ENCODE measurements at regions not wholly inside any gene's neighbourhood (a gene's known extent, or its start where the extent isn't known, plus 50 kb on each side); places are given as distances from the start of the nearest gene placed in this dataset.
A peak's percentile ranks its signal among the peaks of the same experiment; 100 is the strongest.
"Not testable (repeated sequence)": the region's sequence is repeated elsewhere in the genome, so short reads cannot be mapped to it uniquely, and the experiment has no call there.

GRCh38 chr13:50527188-50527587 is 316.3 kb downstream of the DLEU7 start:
- peak in 1 of 3 donors; percentile 65 for DNase-seq

GRCh38 chr13:50527612-50528509 is 315.6 kb downstream of the DLEU7 start:
- peak in 1 of 3 donors; percentile 41 for DNase-seq

GRCh38 chr13:50529154-50529882 is 314.2 kb downstream of the DLEU7 start:
- peak; percentile 72 to 84 (median 75) for DNase-seq

GRCh38 chr13:50531917-50532899 is 311.3 kb downstream of the DLEU7 start:
- DNase-seq = peak in 1 of 3 donors; percentile 56

- no peak for DNase-seq
Observed at GRCh38 chr13:50535050-50535449, 308.4 kb downstream of the DLEU7 start.

GRCh38 chr13:50537029-50537428 is 306.5 kb downstream of the DLEU7 start:
- DNase-seq = no peak

- no peak for DNase-seq
Observed at GRCh38 chr13:50539791-50540530, 303.5 kb downstream of the DLEU7 start.

- DNase-seq = no peak
Observed at GRCh38 chr13:50543141-50543540, 300.4 kb downstream of the DLEU7 start.

- peak; percentile 82 to 90 (median 84) for DNase-seq
Observed at GRCh38 chr13:50543782-50544181, 299.7 kb downstream of the DLEU7 start.

- no peak for DNase-seq
Observed at GRCh38 chr13:50544211-50544610, 299.3 kb downstream of the DLEU7 start.

GRCh38 chr13:50547175-50547574 is 296.3 kb downstream of the DLEU7 start:
- DNase-seq = not testable (repeated sequence)

GRCh38 chr13:50548586-50548985 is 294.9 kb downstream of the DLEU7 start:
- DNase-seq = no peak

- no peak for DNase-seq
Observed at GRCh38 chr13:50549221-50549942, 294.1 kb downstream of the DLEU7 start.

- DNase-seq = no peak
Observed at GRCh38 chr13:50550151-50550550, 293.3 kb downstream of the DLEU7 start.

- no peak for DNase-seq
Observed at GRCh38 chr13:50552424-50552966, 291.0 kb downstream of the DLEU7 start.

GRCh38 chr13:50561739-50562138 is 281.8 kb downstream of the DLEU7 start:
- DNase-seq = no peak

GRCh38 chr13:50566646-50567045 is 276.8 kb downstream of the DLEU7 start:
- DNase-seq = no peak

- no peak for DNase-seq
Observed at GRCh38 chr13:50572129-50572528, 271.4 kb downstream of the DLEU7 start.

GRCh38 chr13:50573066-50573465 is 270.4 kb downstream of the DLEU7 start:
- DNase-seq = no peak

GRCh38 chr13:50574731-50575130 is 268.8 kb downstream of the DLEU7 start:
- peak in 2 of 3 donors; percentile 45 to 70 for DNase-seq

All from muscle of back (tissue), 3 donors.